BLaER1 (cell line): ENCODE measurements at regions not wholly inside any gene's neighbourhood (a gene's known extent, or its start where the extent isn't known, plus 50 kb on each side); places are given as distances from the start of the nearest gene placed in this dataset.

Experiments used
- H3K27ac ChIP-seq: shearing (Covaris generic); formaldehyde crosslinking; 2 replicates; pipeline ENCODE4 v1.8.1; 2022
- H3K27me3 ChIP-seq: shearing (Covaris generic); formaldehyde crosslinking; 2 replicates; pipeline ENCODE4 v1.8.1; 2022
- H3K36me3 ChIP-seq: shearing (Covaris generic); formaldehyde crosslinking; 2 replicates; pipeline ENCODE4 v1.8.1; 2022
- H3K4me1 ChIP-seq: shearing (Covaris generic); formaldehyde crosslinking; 2 replicates; pipeline ENCODE4 v1.8.1; 2022
- H3K4me2 ChIP-seq: shearing (Covaris generic); formaldehyde crosslinking; 2 replicates; pipeline ENCODE4 v1.8.1; 2022
- H3K4me3 ChIP-seq: shearing (Covaris generic); formaldehyde crosslinking; 2 replicates; pipeline ENCODE4 v1.8.1; 2022
- H3K9ac ChIP-seq: shearing (Covaris generic); formaldehyde crosslinking; 2 replicates; pipeline ENCODE4 v1.8.1; 2022
- H3K9me3 ChIP-seq: shearing (Covaris generic); formaldehyde crosslinking; 2 replicates; pipeline ENCODE4 v1.8.1; 2022
- H4K20me1 ChIP-seq: shearing (Covaris generic); formaldehyde crosslinking; 2 replicates; pipeline ENCODE4 v1.8.1; 2022
- Cebpa-rat ChIP-seq: shearing (Covaris generic); IDR thresholded peaks from 2 replicates; pipeline ENCODE4 v1.8.1; 2022

DNA sequence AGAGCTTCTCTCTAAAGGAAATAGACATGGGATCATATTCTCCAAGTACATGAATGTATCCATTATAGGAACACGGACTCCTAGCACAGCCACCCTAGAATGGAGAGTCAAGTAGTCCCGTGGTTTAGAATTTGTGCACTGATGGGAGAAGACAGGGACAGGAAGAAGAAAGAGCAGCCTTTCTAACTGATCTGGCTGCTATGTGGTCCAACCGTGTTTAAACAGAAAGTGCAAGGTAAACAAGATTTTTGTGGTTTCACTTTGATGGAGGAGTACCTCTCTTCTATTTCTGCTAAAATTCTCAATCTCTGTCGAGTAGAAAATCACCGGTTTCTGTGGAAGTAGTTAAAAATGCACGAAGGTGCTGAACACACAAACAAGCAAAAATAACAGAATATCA is 171.3 kb downstream of the ST8SIA4 start:
- TF ChIP-seq Cebpa-rat: no peak
- Histone ChIP-seq H3K27ac (no peak overlapping the region), H3K9ac (no peak overlapping the region)

DNA sequence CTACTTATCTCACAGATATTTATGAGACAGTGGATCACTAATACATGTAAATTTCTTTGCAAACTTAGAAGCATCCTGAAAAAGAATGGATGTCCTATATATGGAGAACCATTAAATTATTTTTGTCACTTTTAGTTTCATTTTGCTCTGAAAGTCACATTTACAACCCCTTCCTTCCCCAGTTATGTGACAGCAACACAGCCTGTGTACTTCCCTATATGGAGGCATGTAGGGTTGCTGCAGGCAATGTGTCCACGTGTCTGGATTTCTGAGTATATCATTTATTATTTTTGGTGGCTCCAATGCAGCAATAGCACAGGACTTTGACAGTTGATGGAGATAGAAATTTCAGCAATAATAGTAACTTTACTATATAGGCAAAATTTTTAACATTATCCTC is 156.4 kb downstream of the ST8SIA4 start:
- Histone ChIP-seq H3K4me2 (no peak overlapping the region; the same call in 1 of the 2 replicates), H4K20me1 (no peaks in the 10 kb centered on the region)

More for the DNA sequence above, 171.3 kb downstream of the ST8SIA4 start:
- Histone ChIP-seq H3K4me3 (no peak overlapping the region), H3K36me3 (no peaks in the 10 kb centered on the region), H3K4me1 (no peaks in the 10 kb centered on the region), H3K27me3 (no peaks in the 10 kb centered on the region), H3K4me2 (peak overlapping the region; percentile 16; the same call in 1 of the 2 replicates), H3K9me3 (no peaks in the 10 kb centered on the region), H4K20me1 (no peaks in the 10 kb centered on the region)

GRCh38 chr5:100749771-100750284 is 153.3 kb downstream of the ST8SIA4 start:
- H3K9me3 ChIP-seq: no peaks in the 10 kb centered on the region
- no peak overlapping the region for H3K9ac ChIP-seq
- no peak overlapping the region for H3K27ac ChIP-seq
- H3K4me2 ChIP-seq: no peak overlapping the region
- TF ChIP-seq Cebpa-rat: no peak
- no peaks in the 10 kb centered on the region for H4K20me1 ChIP-seq
- H3K4me1 ChIP-seq: no peaks in the 10 kb centered on the region
- no peak overlapping the region for H3K4me3 ChIP-seq
- no peaks in the 10 kb centered on the region for H3K36me3 ChIP-seq
- H3K27me3 ChIP-seq: no peaks in the 10 kb centered on the region

More for the DNA sequence above, 156.4 kb downstream of the ST8SIA4 start:
- no peak for TF ChIP-seq Cebpa-rat
- Histone ChIP-seq H3K9ac (no peak overlapping the region), H3K27ac (no peak overlapping the region), H3K27me3 (no peaks in the 10 kb centered on the region), H3K9me3 (no peaks in the 10 kb centered on the region), H3K4me3 (no peak overlapping the region), H3K4me1 (no peaks in the 10 kb centered on the region), H3K36me3 (no peaks in the 10 kb centered on the region)

DNA sequence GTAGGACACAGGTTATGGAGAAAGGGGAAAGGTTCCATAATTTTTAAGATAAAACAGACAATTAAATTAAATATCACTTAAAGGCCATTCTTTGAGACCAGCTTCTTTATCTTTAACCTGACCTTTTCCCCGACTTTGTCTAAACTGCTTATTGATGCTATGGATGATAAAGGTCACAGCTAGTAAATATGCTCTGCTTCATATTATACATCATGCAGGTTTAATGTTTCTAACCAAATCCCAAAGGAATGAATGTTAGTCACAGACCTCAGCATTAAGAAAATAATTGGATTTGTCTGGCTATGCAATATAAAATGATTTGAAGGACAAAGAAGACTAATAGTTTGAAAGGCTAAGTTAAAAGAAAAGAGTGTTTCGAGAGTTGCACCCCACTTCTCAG is 147.6 kb downstream of the ST8SIA4 start:
- Histone ChIP-seq H3K4me2 (no peak overlapping the region), H3K36me3 (no peaks in the 10 kb centered on the region), H3K9ac (no peak overlapping the region), H3K27me3 (no peaks in the 10 kb centered on the region), H4K20me1 (no peaks in the 10 kb centered on the region), H3K27ac (no peak overlapping the region), H3K4me3 (no peak overlapping the region), H3K4me1 (no peaks in the 10 kb centered on the region), H3K9me3 (no peaks in the 10 kb centered on the region)
- no peak for TF ChIP-seq Cebpa-rat
